H1 (cell line): ENCODE measurements at regions not wholly inside any gene's neighbourhood (a gene's known extent, or its start where the extent isn't known, plus 50 kb on each side); places are given as distances from the start of the nearest gene placed in this dataset.

Experiments
- CBX5 ChIP-seq: fragments of 300-800, 300-1000 bp; sonication (generic); IDR thresholded peaks from 2 replicates; pipeline ENCODE4 v1.7.1; 2016; ENCODE audit warnings: antibody characterized with exemption, low read length, low read depth
- CREB1 ChIP-seq: IDR thresholded peaks from 2 replicates; pipeline ENCODE4 v1.6.1; 2012; ENCODE audit warnings: inconsistent platforms
- EZH2 ChIP-seq: fragments of 200-600 bp; sonication (generic); IDR thresholded peaks from 2 replicates; pipeline ENCODE4 v1.7.1; 2012; ENCODE audit warnings: low read depth, mild to moderate bottlenecking, moderate library complexity, low read length, inconsistent platforms; ENCODE audit not compliant: severe bottlenecking
- KDM5A ChIP-seq: fragments of 200-600 bp; IDR thresholded peaks from 2 replicates; pipeline ENCODE4 v1.7.1; 2012; ENCODE audit warnings: mild to moderate bottlenecking, low read length, inconsistent platforms, mixed read lengths
- SIRT6 ChIP-seq: IDR thresholded peaks from one replicate; pipeline ENCODE4 v1.7.1; 2012; ENCODE audit warnings: low read length, inconsistent platforms
- SIX5 ChIP-seq: IDR thresholded peaks from 2 replicates; pipeline ENCODE4 v1.6.1; 2011; ENCODE audit warnings: mild to moderate bottlenecking, low read depth, low read length
- SP4 ChIP-seq: IDR thresholded peaks from 2 replicates; pipeline ENCODE4 v1.6.1; 2012; ENCODE audit warnings: low read length, inconsistent platforms
- TAF1 ChIP-seq: IDR thresholded peaks from 2 replicates; pipeline ENCODE4 v1.6.1; 2011; ENCODE audit warnings: mild to moderate bottlenecking, low read depth, low read length
- TBP ChIP-seq: IDR thresholded peaks from 2 replicates; pipeline ENCODE4 v1.6.1; 2011; ENCODE audit warnings: low read depth, low read length, improper control_type of control experiment
- TCF12 ChIP-seq: IDR thresholded peaks from 2 replicates; pipeline ENCODE4 v1.6.1; 2011; ENCODE audit warnings: low read depth, mild to moderate bottlenecking, low read length
- TF ChIP-seq, protein P1 (sequence below): fragments of 300-600 bp; sonication (generic); IDR thresholded peaks from 2 replicates; pipeline ENCODE4 v1.7.1; 2012; ENCODE audit warnings: low read length, moderate library complexity, mild to moderate bottlenecking, inconsistent platforms; ENCODE audit not compliant: insufficient replicate concordance

DNA sequence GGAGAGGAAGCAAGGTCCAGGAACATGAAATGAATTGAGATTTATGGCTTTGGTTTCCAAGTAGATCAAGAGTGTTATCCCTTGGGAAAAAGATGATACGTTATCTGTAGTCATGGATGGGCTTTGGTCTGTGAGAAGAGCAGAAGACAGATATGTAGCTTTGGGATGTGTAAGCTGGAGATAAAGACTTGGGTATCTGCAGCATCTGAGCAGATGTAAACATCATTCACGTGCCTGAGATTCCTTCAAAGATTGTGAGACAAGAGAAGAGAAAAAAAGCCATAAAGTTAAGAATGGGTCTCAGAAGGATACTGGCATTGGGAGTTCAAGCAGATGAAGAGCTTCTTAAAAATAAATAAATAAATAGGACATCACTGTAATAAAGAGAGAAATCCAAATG lies 217.8 kb downstream of the PTPRC start (continued):
- TF ChIP-seq, protein P1, sequence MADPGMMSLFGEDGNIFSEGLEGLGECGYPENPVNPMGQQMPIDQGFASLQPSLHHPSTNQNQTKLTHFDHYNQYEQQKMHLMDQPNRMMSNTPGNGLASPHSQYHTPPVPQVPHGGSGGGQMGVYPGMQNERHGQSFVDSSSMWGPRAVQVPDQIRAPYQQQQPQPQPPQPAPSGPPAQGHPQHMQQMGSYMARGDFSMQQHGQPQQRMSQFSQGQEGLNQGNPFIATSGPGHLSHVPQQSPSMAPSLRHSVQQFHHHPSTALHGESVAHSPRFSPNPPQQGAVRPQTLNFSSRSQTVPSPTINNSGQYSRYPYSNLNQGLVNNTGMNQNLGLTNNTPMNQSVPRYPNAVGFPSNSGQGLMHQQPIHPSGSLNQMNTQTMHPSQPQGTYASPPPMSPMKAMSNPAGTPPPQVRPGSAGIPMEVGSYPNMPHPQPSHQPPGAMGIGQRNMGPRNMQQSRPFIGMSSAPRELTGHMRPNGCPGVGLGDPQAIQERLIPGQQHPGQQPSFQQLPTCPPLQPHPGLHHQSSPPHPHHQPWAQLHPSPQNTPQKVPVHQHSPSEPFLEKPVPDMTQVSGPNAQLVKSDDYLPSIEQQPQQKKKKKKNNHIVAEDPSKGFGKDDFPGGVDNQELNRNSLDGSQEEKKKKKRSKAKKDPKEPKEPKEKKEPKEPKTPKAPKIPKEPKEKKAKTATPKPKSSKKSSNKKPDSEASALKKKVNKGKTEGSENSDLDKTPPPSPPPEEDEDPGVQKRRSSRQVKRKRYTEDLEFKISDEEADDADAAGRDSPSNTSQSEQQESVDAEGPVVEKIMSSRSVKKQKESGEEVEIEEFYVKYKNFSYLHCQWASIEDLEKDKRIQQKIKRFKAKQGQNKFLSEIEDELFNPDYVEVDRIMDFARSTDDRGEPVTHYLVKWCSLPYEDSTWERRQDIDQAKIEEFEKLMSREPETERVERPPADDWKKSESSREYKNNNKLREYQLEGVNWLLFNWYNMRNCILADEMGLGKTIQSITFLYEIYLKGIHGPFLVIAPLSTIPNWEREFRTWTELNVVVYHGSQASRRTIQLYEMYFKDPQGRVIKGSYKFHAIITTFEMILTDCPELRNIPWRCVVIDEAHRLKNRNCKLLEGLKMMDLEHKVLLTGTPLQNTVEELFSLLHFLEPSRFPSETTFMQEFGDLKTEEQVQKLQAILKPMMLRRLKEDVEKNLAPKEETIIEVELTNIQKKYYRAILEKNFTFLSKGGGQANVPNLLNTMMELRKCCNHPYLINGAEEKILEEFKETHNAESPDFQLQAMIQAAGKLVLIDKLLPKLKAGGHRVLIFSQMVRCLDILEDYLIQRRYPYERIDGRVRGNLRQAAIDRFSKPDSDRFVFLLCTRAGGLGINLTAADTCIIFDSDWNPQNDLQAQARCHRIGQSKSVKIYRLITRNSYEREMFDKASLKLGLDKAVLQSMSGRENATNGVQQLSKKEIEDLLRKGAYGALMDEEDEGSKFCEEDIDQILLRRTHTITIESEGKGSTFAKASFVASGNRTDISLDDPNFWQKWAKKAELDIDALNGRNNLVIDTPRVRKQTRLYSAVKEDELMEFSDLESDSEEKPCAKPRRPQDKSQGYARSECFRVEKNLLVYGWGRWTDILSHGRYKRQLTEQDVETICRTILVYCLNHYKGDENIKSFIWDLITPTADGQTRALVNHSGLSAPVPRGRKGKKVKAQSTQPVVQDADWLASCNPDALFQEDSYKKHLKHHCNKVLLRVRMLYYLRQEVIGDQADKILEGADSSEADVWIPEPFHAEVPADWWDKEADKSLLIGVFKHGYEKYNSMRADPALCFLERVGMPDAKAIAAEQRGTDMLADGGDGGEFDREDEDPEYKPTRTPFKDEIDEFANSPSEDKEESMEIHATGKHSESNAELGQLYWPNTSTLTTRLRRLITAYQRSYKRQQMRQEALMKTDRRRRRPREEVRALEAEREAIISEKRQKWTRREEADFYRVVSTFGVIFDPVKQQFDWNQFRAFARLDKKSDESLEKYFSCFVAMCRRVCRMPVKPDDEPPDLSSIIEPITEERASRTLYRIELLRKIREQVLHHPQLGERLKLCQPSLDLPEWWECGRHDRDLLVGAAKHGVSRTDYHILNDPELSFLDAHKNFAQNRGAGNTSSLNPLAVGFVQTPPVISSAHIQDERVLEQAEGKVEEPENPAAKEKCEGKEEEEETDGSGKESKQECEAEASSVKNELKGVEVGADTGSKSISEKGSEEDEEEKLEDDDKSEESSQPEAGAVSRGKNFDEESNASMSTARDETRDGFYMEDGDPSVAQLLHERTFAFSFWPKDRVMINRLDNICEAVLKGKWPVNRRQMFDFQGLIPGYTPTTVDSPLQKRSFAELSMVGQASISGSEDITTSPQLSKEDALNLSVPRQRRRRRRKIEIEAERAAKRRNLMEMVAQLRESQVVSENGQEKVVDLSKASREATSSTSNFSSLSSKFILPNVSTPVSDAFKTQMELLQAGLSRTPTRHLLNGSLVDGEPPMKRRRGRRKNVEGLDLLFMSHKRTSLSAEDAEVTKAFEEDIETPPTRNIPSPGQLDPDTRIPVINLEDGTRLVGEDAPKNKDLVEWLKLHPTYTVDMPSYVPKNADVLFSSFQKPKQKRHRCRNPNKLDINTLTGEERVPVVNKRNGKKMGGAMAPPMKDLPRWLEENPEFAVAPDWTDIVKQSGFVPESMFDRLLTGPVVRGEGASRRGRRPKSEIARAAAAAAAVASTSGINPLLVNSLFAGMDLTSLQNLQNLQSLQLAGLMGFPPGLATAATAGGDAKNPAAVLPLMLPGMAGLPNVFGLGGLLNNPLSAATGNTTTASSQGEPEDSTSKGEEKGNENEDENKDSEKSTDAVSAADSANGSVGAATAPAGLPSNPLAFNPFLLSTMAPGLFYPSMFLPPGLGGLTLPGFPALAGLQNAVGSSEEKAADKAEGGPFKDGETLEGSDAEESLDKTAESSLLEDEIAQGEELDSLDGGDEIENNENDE: no peak
- TF ChIP-seq TCF12: no peak
- TF ChIP-seq SIX5: no peak
- TF ChIP-seq TBP: no peak
- no peak for TF ChIP-seq TAF1
- TF ChIP-seq KDM5A: no peak
- no peak for TF ChIP-seq CREB1
- TF ChIP-seq SP4: no peak
- TF ChIP-seq EZH2: no peak
- TF ChIP-seq CBX5: no peak
- no peak for TF ChIP-seq SIRT6
